Stimulated activated memory B cell treated with anti-CD40 and anti-IgM and Interleukin-4, amounts not matched to agents 10 μg/mL and 1 μg/mL and 100 μg/mL, for 72 hours (primary cell): ENCODE measurements at regions not wholly inside any gene's neighbourhood (a gene's known extent, or its start where the extent isn't known, plus 50 kb on each side); places are given as distances from the start of the nearest gene placed in this dataset.
"Not testable (repeated sequence)": the region's sequence is repeated elsewhere in the genome, so short reads cannot be mapped to it uniquely, and the experiment has no call there.

Experiments
- ATAC-seq: fragments of 150-1000 bp; cut with Tn5 transposase; 2 replicates; pipeline ENCODE4 v1.10.0; 2021
- H3K27ac Mint-ChIP-seq: one replicate; pipeline ENCODE4 v1.8.0; 2022; ENCODE audit warnings: mild to moderate bottlenecking, mixed read lengths
- H3K27me3 Mint-ChIP-seq: one replicate; pipeline ENCODE4 v1.8.0; 2022; ENCODE audit warnings: mixed read lengths
- H3K36me3 Mint-ChIP-seq: one replicate; pipeline ENCODE4 v1.8.0; 2022; ENCODE audit warnings: mixed read lengths
- H3K4me1 Mint-ChIP-seq: one replicate; pipeline ENCODE4 v1.8.0; 2022; ENCODE audit warnings: mixed read lengths
- H3K4me3 Mint-ChIP-seq: one replicate; pipeline ENCODE4 v1.8.0; 2022; ENCODE audit warnings: mild to moderate bottlenecking, moderate library complexity, mixed read lengths
- H3K9me3 Mint-ChIP-seq: one replicate; pipeline ENCODE4 v1.8.0; 2022; ENCODE audit warnings: mixed read lengths

- ATAC-seq, result no peak
- Mint-ChIP-seq H3K27me3 (no peaks in the 10 kb centered on the region), H3K27ac (no peak overlapping the region), H3K9me3 (no peaks in the 10 kb centered on the region), H3K4me1 (no peaks in the 10 kb centered on the region), H3K36me3 (no peaks in the 10 kb centered on the region), H3K4me3 (no peak overlapping the region)
Observed at GRCh38 chrY:16715278-16715677, 1164.7 kb downstream of the CDY2B start.

GRCh38 chrY:16673102-16673787 lies 1206.8 kb downstream of the CDY2B start:
- no peak for ATAC-seq
- Mint-ChIP-seq H3K36me3 (no peaks in the 10 kb centered on the region), H3K9me3 (no peaks in the 10 kb centered on the region), H3K4me1 (peaks cover 7% of the 10 kb centered on the region), H3K4me3 (peak overlapping the region; percentile 4), H3K27me3 (peaks cover 10% of the 10 kb centered on the region), H3K27ac (no peak overlapping the region)

- Mint-ChIP-seq H3K4me1 (peaks cover 5% of the 10 kb centered on the region), H3K27me3 (no peaks in the 10 kb centered on the region), H3K9me3 (no peaks in the 10 kb centered on the region), H3K27ac (no peak overlapping the region), H3K36me3 (no peaks in the 10 kb centered on the region), H3K4me3 (no peak overlapping the region)
- no peak for ATAC-seq
Observed at GRCh38 chrY:16668402-16668801, 1211.6 kb downstream of the CDY2B start.

GRCh38 chrY:16662741-16663140 lies 1217.3 kb downstream of the CDY2B start:
- no peak for ATAC-seq
- Mint-ChIP-seq H3K4me1 (no peaks in the 10 kb centered on the region), H3K27ac (no peak overlapping the region), H3K36me3 (no peaks in the 10 kb centered on the region), H3K9me3 (no peaks in the 10 kb centered on the region), H3K4me3 (no peak overlapping the region), H3K27me3 (no peaks in the 10 kb centered on the region)

GRCh38 chrY:16659340-16659739 lies 1220.7 kb downstream of the CDY2B start:
- no peaks in the 10 kb centered on the region for H3K4me1 Mint-ChIP-seq
- H3K4me3 Mint-ChIP-seq, result no peak overlapping the region
- H3K27me3 Mint-ChIP-seq, result no peaks in the 10 kb centered on the region
- ATAC-seq, result no peak
- no peak overlapping the region for H3K27ac Mint-ChIP-seq
- H3K9me3 Mint-ChIP-seq, result no peaks in the 10 kb centered on the region
- H3K36me3 Mint-ChIP-seq, result no peaks in the 10 kb centered on the region

- H3K27ac Mint-ChIP-seq, result no peak overlapping the region
- no peaks in the 10 kb centered on the region for H3K4me1 Mint-ChIP-seq
- ATAC-seq, result no peak
Observed at GRCh38 chrY:16653971-16654370, 1226.0 kb downstream of the CDY2B start.

GRCh38 chrY:16645991-16646390 lies 1234.0 kb downstream of the CDY2B start:
- Mint-ChIP-seq H3K27ac (peak overlapping the region; percentile 37), H3K27me3 (no peaks in the 10 kb centered on the region), H3K4me3 (no peak overlapping the region), H3K4me1 (peaks cover 18% of the 10 kb centered on the region), H3K9me3 (no peaks in the 10 kb centered on the region), H3K36me3 (no peaks in the 10 kb centered on the region)
- ATAC-seq, result no peak

More at GRCh38 chrY:16653971-16654370, 1226.0 kb downstream of the CDY2B start:
- Mint-ChIP-seq H3K4me3 (no peak overlapping the region), H3K36me3 (no peaks in the 10 kb centered on the region), H3K9me3 (no peaks in the 10 kb centered on the region), H3K27me3 (no peaks in the 10 kb centered on the region)

- Mint-ChIP-seq H3K36me3 (no peaks in the 10 kb centered on the region), H3K4me1 (peaks cover 18% of the 10 kb centered on the region), H3K4me3 (no peak overlapping the region), H3K27me3 (no peaks in the 10 kb centered on the region), H3K9me3 (no peaks in the 10 kb centered on the region), H3K27ac (peak overlapping the region; percentile 37)
- no peak for ATAC-seq
Observed at GRCh38 chrY:16645449-16645848, 1234.6 kb downstream of the CDY2B start.

- Mint-ChIP-seq H3K4me1 (peaks cover 18% of the 10 kb centered on the region), H3K4me3 (no peak overlapping the region), H3K9me3 (no peaks in the 10 kb centered on the region), H3K27me3 (no peaks in the 10 kb centered on the region), H3K27ac (peak overlapping the region; percentile 84), H3K36me3 (no peaks in the 10 kb centered on the region)
- peak; percentile 80 for ATAC-seq
Observed at GRCh38 chrY:16644270-16644800, 1235.7 kb downstream of the CDY2B start.

GRCh38 chrY:16639777-16640176 lies 1240.2 kb downstream of the CDY2B start:
- Mint-ChIP-seq H3K4me1 (peaks cover 15% of the 10 kb centered on the region), H3K9me3 (no peaks in the 10 kb centered on the region), H3K36me3 (no peaks in the 10 kb centered on the region), H3K27me3 (no peaks in the 10 kb centered on the region), H3K27ac (no peak overlapping the region), H3K4me3 (no peak overlapping the region)
- ATAC-seq, result peak; percentile 69

GRCh38 chrY:16638743-16639142 lies 1241.3 kb downstream of the CDY2B start:
- not testable (repeated sequence) for H3K9me3 Mint-ChIP-seq, H3K4me1 Mint-ChIP-seq, ATAC-seq, H3K27ac Mint-ChIP-seq, H3K4me3 Mint-ChIP-seq, H3K36me3 Mint-ChIP-seq, H3K27me3 Mint-ChIP-seq

- H3K36me3 Mint-ChIP-seq, result no peaks in the 10 kb centered on the region
- ATAC-seq, result peak; percentile 88
- no peak overlapping the region for H3K4me3 Mint-ChIP-seq
Observed at GRCh38 chrY:16636254-16636653, 1243.8 kb downstream of the CDY2B start.

GRCh38 chrY:16629146-16629545 lies 1250.9 kb downstream of the CDY2B start:
- Mint-ChIP-seq H3K27me3 (no peaks in the 10 kb centered on the region), H3K27ac (no peak overlapping the region), H3K4me1 (no peaks in the 10 kb centered on the region), H3K9me3 (no peaks in the 10 kb centered on the region), H3K36me3 (no peaks in the 10 kb centered on the region), H3K4me3 (no peak overlapping the region)
- ATAC-seq, result no peak

More at GRCh38 chrY:16636254-16636653, 1243.8 kb downstream of the CDY2B start:
- H3K27ac Mint-ChIP-seq, result peak overlapping the region; percentile 8
- no peaks in the 10 kb centered on the region for H3K27me3 Mint-ChIP-seq
- no peaks in the 10 kb centered on the region for H3K4me1 Mint-ChIP-seq
- no peaks in the 10 kb centered on the region for H3K9me3 Mint-ChIP-seq

GRCh38 chrY:16627122-16627521 lies 1252.9 kb downstream of the CDY2B start:
- no peaks in the 10 kb centered on the region for H3K36me3 Mint-ChIP-seq
- H3K4me1 Mint-ChIP-seq, result no peaks in the 10 kb centered on the region
- no peak overlapping the region for H3K4me3 Mint-ChIP-seq
- peaks cover 3% of the 10 kb centered on the region for H3K9me3 Mint-ChIP-seq
- no peaks in the 10 kb centered on the region for H3K27me3 Mint-ChIP-seq
- no peak for ATAC-seq
- no peak overlapping the region for H3K27ac Mint-ChIP-seq

- H3K9me3 Mint-ChIP-seq, result no peaks in the 10 kb centered on the region
- no peaks in the 10 kb centered on the region for H3K4me1 Mint-ChIP-seq
- H3K27me3 Mint-ChIP-seq, result no peaks in the 10 kb centered on the region
- no peaks in the 10 kb centered on the region for H3K36me3 Mint-ChIP-seq
- no peak for ATAC-seq
- H3K27ac Mint-ChIP-seq, result no peak overlapping the region
- H3K4me3 Mint-ChIP-seq, result no peak overlapping the region
Observed at GRCh38 chrY:16616201-16616975, 1263.6 kb downstream of the CDY2B start.

GRCh38 chrY:16608679-16609078 lies 1271.3 kb downstream of the CDY2B start:
- Mint-ChIP-seq H3K4me3 (no peak overlapping the region), H3K27ac (no peak overlapping the region), H3K4me1 (no peaks in the 10 kb centered on the region), H3K36me3 (no peaks in the 10 kb centered on the region), H3K9me3 (no peaks in the 10 kb centered on the region), H3K27me3 (no peaks in the 10 kb centered on the region)
- ATAC-seq, result no peak
